ENCODE measurements at regions not wholly inside any gene's neighbourhood (a gene's known extent, or its start where the extent isn't known, plus 50 kb on each side); places are given as distances from the start of the nearest gene placed in this dataset.

DNA sequence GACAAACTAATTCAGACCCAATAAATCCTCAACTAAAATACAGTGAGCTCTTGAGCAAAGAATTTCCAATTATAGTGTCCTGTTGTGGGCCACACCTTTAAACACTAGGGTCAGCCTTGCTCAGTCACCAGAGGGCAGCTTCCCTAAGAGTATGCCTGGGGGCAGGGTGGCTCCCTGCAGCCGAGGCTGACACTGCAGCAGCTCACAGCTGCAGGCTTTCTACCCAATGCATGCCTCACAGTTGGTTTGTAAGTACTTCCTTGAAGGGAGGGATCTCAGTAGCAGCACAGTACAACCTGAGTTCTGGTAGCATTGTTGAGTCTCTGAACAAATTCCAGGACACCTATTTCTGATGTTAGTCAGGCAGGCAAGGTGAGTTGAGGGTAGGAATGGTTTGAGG lies 335.6 kb downstream of the TUSC7 start (continued):
- TF ChIP-seq, protein P1, sequence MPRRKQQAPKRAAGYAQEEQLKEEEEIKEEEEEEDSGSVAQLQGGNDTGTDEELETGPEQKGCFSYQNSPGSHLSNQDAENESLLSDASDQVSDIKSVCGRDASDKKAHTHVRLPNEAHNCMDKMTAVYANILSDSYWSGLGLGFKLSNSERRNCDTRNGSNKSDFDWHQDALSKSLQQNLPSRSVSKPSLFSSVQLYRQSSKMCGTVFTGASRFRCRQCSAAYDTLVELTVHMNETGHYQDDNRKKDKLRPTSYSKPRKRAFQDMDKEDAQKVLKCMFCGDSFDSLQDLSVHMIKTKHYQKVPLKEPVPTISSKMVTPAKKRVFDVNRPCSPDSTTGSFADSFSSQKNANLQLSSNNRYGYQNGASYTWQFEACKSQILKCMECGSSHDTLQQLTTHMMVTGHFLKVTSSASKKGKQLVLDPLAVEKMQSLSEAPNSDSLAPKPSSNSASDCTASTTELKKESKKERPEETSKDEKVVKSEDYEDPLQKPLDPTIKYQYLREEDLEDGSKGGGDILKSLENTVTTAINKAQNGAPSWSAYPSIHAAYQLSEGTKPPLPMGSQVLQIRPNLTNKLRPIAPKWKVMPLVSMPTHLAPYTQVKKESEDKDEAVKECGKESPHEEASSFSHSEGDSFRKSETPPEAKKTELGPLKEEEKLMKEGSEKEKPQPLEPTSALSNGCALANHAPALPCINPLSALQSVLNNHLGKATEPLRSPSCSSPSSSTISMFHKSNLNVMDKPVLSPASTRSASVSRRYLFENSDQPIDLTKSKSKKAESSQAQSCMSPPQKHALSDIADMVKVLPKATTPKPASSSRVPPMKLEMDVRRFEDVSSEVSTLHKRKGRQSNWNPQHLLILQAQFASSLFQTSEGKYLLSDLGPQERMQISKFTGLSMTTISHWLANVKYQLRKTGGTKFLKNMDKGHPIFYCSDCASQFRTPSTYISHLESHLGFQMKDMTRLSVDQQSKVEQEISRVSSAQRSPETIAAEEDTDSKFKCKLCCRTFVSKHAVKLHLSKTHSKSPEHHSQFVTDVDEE (CRISPR knock-in tag; IDR thresholded peaks at IDR 0.05) = no peak

DNA sequence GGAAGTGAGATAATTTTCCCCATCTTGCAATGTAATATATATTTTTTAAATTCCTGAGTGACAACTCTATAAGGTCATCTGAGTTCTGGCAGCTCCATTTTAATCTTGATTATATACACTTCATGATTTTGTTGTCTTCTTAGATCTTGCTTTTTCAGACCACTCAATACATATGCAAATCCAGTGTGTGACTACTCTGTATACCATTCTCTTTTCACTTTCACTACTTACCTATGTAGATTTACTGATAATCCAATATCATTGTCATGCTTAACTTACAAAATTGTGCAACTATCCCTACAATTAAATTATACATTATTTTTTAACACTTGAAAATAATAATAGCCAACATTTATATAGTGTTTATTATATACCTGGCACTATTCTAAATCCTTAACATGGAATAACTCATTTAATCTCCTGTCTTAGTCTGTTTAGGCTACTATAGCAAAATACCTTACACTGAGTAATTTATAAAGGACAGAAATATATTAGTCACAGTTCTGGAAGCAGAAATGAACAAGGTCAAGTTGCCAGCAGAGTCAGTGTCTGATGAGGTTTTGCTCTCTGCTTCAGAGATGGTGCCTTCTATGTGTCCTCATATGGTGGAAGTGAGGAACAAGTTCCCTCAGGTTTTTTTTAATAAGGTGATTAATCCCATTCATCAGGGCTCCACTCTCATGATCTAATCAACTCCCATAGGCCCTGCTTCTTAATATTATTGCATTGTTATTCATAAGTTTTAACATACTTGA lies 338.5 kb downstream of the TUSC7 start:
- no peak for ATAC-seq
- TF ChIP-seq ZFP3 (CRISPR knock-in tag; IDR thresholded peaks at IDR 0.05) (no peak), ZC3H10 (CRISPR knock-in tag; IDR thresholded peaks at IDR 0.05) (no peak), SNAI2 (CRISPR knock-in tag; IDR thresholded peaks at IDR 0.05) (no peak), TCF4 (CRISPR knock-in tag; IDR thresholded peaks at IDR 0.05; ENCODE audit: borderline replicate concordance) (no peak), CSDC2 (CRISPR knock-in tag; IDR thresholded peaks at IDR 0.05) (no peak), TOX (CRISPR knock-in tag; IDR thresholded peaks at IDR 0.05; ENCODE audit: borderline replicate concordance) (no peak), PPARA (CRISPR knock-in tag; IDR thresholded peaks at IDR 0.05; ENCODE audit: borderline replicate concordance) (no peak), CSRNP3 (CRISPR knock-in tag; IDR thresholded peaks at IDR 0.05) (no peak), BACH2 (CRISPR knock-in tag; IDR thresholded peaks at IDR 0.05; ENCODE audit: borderline replicate concordance) (no peak), ESRRG (CRISPR knock-in tag; IDR thresholded peaks at IDR 0.05) (no peak), OSR1 (CRISPR knock-in tag; IDR thresholded peaks at IDR 0.05) (no peak), ZNF70 (CRISPR knock-in tag; IDR thresholded peaks at IDR 0.05) (no peak), RARB (CRISPR knock-in tag; IDR thresholded peaks at IDR 0.05) (no peak), GLIS3 (CRISPR knock-in tag; IDR thresholded peaks at IDR 0.05) (no peak), ZNF8 (CRISPR knock-in tag; IDR thresholded peaks at IDR 0.05) (no peak)
- TF ChIP-seq, protein P1 (CRISPR knock-in tag; IDR thresholded peaks at IDR 0.05) = no peak
- TF ChIP-seq, protein P2, sequence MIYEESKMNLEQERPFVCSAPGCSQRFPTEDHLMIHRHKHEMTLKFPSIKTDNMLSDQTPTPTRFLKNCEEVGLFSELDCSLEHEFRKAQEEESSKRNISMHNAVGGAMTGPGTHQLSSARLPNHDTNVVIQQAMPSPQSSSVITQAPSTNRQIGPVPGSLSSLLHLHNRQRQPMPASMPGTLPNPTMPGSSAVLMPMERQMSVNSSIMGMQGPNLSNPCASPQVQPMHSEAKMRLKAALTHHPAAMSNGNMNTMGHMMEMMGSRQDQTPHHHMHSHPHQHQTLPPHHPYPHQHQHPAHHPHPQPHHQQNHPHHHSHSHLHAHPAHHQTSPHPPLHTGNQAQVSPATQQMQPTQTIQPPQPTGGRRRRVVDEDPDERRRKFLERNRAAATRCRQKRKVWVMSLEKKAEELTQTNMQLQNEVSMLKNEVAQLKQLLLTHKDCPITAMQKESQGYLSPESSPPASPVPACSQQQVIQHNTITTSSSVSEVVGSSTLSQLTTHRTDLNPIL (CRISPR knock-in tag; IDR thresholded peaks at IDR 0.05; ENCODE audit: low read depth) = no peak

DNA sequence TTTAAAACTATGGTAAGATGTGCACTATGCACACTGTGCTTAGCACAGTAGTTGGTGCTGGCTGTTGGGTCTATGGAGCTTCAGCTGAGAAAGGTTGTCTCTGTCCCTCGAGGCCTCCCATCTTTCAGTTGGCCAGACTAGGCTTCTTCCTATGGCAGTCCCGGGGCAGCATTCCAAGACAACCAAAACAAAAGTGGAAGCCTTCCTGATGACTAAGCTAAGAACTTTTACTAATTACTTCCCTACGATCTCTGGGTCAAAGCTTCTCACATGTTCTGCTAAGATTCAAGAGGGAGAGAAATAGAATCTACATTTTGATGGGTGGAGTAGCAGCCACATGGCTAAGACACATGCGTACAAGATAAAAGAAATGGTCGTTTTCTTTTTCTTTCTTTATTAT lies 342.8 kb downstream of the TUSC7 start:
- TF ChIP-seq ZNF70 (CRISPR knock-in tag; IDR thresholded peaks at IDR 0.05) = no peak
- TF ChIP-seq, protein P1 (CRISPR knock-in tag; IDR thresholded peaks at IDR 0.05) = no peak
- TF ChIP-seq ZFP3 (CRISPR knock-in tag; IDR thresholded peaks at IDR 0.05) = no peak
- no peak for TF ChIP-seq CSDC2 (CRISPR knock-in tag; IDR thresholded peaks at IDR 0.05)
- no peak for TF ChIP-seq ZC3H10 (CRISPR knock-in tag; IDR thresholded peaks at IDR 0.05)
- TF ChIP-seq CSRNP3 (CRISPR knock-in tag; IDR thresholded peaks at IDR 0.05) = no peak
- TF ChIP-seq BACH2 (CRISPR knock-in tag; IDR thresholded peaks at IDR 0.05; ENCODE audit: borderline replicate concordance) = no peak
- no peak for TF ChIP-seq POU6F1 (CRISPR knock-in tag; IDR thresholded peaks at IDR 0.05; ENCODE audit: borderline replicate concordance, low read depth)
- peak; percentile 53; the same call in 2 of the 3 replicates for ATAC-seq

Measured in SK-N-SH treated with all-trans-retinoic acid at 6 μM for 48 hours (cell line).